Natural killer cell treated with Interleukin-12 subunit alpha and Interleukin-12 subunit beta and Interleukin-15 and Interleukin-18, amount 100 ng/mL, for 72 hours (primary cell): ENCODE measurements at regions not wholly inside any gene's neighbourhood (a gene's known extent, or its start where the extent isn't known, plus 50 kb on each side); places are given as distances from the start of the nearest gene placed in this dataset.

ENCODE experiments used
- ATAC-seq, 2 donors: fragments of 150-1000 bp; cut with Tn5 transposase in 1 of 2; sonication (Bioruptor Pico), chemical (Tn5 transposase) in 1 of 2; 2 replicates each; pipeline ENCODE4 v1.10.0; 2021
- DNase-seq: peaks from one replicate; pipeline ENCODE4 v3.0.0; 2022; ENCODE audit warnings: low spot score
- H3K27ac Mint-ChIP-seq, 2 donors: 1 replicate in 1 of 2; 2 replicates in 1 of 2; pipeline ENCODE4 v1.8.0; 2022; ENCODE audit warnings: mixed read lengths in 2 of 2, mild to moderate bottlenecking in 1 of 2, moderate library complexity in 1 of 2
- H3K27me3 Mint-ChIP-seq, 2 donors: 1 replicate in 1 of 2; 2 replicates in 1 of 2; pipeline ENCODE4 v1.8.0; 2022; ENCODE audit warnings: mixed read lengths in 2 of 2
- H3K36me3 Mint-ChIP-seq: one replicate; pipeline ENCODE4 v1.8.0; 2022; ENCODE audit warnings: mixed read lengths
- H3K4me1 Mint-ChIP-seq, 2 donors: 1 replicate in 1 of 2; 2 replicates in 1 of 2; pipeline ENCODE4 v1.8.0; 2022; ENCODE audit warnings: low read depth in 2 of 2, mixed read lengths in 2 of 2, mild to moderate bottlenecking in 1 of 2
- H3K4me3 Mint-ChIP-seq: one replicate; pipeline ENCODE4 v1.8.0; 2022; ENCODE audit warnings: mixed read lengths
- H3K9me3 Mint-ChIP-seq: 2 replicates; pipeline ENCODE4 v1.8.0; 2022; ENCODE audit warnings: mixed read lengths

DNA sequence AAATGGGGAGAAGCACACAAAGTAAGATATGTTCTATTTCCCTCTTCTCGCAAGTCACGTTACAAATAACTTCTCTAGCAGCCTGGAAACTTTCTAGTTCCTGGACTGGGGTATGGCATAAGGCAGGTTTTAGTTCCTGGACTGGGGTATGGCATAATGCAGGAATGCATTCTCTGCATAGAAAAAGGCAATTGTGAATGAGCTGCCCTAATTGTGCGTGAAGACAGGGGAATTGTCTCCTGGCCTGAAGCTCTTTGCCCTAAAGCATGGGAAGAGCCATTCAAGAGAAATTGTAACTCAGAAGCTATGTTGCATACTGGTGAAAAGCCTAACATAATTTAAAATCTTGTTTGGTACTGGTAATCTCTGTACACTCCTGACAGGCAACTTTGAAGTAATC is 54.3 kb upstream of the CBLB start:
- DNase-seq (no peak), ATAC-seq (no peak)
- Mint-ChIP-seq H3K36me3 (peaks cover 24% of the 10 kb centered on the region), H3K4me1 (peaks cover 10 to 20% of the 10 kb centered on the region in 2 donors), H3K27ac (no peak overlapping the region), H3K9me3 (peaks cover 13% of the 10 kb centered on the region), H3K4me3 (no peak overlapping the region), H3K27me3 (no peaks in the 10 kb centered on the region)

- ATAC-seq (no peak), DNase-seq (no peak)
- Mint-ChIP-seq H3K36me3 (no peaks in the 10 kb centered on the region), H3K4me1 (no peaks in the 10 kb centered on the region), H3K27ac (no peak overlapping the region), H3K4me3 (no peak overlapping the region), H3K27me3 (no peaks in the 10 kb centered on the region), H3K9me3 (no peaks in the 10 kb centered on the region)
Observed at GRCh38 chr3:105927741-105928140, 58.9 kb upstream of the CBLB start.

DNA sequence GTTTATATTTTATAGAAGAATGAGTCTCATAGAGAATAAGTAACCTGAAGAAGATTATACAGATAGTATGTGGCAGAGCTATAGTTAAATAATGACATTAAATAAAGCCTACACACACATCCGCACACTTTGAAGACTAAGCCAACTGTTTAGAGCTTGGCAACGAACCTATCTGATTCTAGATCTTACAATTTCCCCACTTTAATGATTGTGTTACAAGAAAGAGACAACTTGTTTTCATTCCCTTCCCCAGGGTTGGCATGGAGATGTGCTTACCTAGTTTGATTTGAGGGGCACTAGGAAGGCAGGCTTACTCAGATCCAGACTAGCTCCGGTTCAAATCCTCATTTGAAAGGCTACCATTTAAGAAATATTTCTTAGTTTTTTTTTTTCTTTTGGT is 61.9 kb upstream of the CBLB start:
- no peaks in the 10 kb centered on the region for H3K36me3 Mint-ChIP-seq
- no peak for ATAC-seq
- no peaks in the 10 kb centered on the region for H3K4me1 Mint-ChIP-seq
- H3K27ac Mint-ChIP-seq = no peak overlapping the region
- H3K27me3 Mint-ChIP-seq = no peaks in the 10 kb centered on the region
- H3K9me3 Mint-ChIP-seq = no peaks in the 10 kb centered on the region
- no peak for DNase-seq
- H3K4me3 Mint-ChIP-seq = no peak overlapping the region

DNA sequence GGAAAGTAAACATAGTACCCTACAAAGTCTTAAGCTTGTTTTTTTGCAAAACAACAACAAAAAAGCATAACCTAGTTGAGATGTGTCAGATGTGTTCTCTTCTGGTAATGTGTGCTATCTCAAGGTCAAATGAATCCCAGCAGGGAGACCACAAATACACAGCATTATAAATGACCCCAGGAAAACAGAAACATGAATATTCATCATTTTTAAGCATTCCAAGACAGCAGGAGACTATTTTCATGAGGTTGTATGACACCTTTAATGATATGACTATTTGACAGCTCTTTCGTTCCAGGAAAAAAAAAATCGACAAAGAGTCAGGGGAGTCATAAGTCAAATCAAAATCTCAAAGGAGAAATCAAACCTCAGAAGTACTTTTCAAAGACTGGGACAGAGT is 62.7 kb upstream of the CBLB start:
- Mint-ChIP-seq H3K4me3 (no peak overlapping the region), H3K27ac (peak overlapping the region in 1 of 2 donors; percentile 47), H3K36me3 (no peaks in the 10 kb centered on the region), H3K4me1 (no peaks in the 10 kb centered on the region), H3K9me3 (no peaks in the 10 kb centered on the region), H3K27me3 (no peaks in the 10 kb centered on the region)
- DNase-seq = no peak
- no peak for ATAC-seq

DNA sequence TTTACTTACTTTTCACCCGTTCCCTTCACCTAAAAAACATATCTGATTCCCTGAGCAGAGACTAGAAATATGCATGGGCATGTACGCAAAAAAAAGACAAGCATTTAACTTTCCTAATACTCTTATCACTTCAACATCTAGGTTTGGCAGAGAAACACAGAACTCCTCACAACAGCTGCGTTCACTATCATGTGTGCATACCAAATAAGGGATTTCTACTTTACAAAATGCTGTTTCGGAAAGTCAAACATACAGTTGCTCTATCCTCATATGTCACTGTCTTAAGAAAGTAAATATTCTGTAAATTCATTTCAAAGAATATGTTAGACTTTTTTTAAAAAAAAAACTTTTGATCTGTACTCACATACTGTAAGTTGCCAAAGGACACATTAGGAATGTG is 65.1 kb upstream of the CBLB start:
- Mint-ChIP-seq H3K4me3 (no peak overlapping the region), H3K36me3 (no peaks in the 10 kb centered on the region), H3K9me3 (no peaks in the 10 kb centered on the region), H3K27ac (no peak overlapping the region), H3K27me3 (no peaks in the 10 kb centered on the region), H3K4me1 (no peaks in the 10 kb centered on the region)
- ATAC-seq (no peak), DNase-seq (no peak)

GRCh38 chr3:105938101-105938500 is 69.3 kb upstream of the CBLB start:
- Mint-ChIP-seq H3K27me3 (no peaks in the 10 kb centered on the region), H3K4me1 (no peaks in the 10 kb centered on the region), H3K27ac (no peak overlapping the region), H3K4me3 (no peak overlapping the region), H3K36me3 (no peaks in the 10 kb centered on the region), H3K9me3 (no peaks in the 10 kb centered on the region)
- DNase-seq = no peak
- no peak for ATAC-seq

- ATAC-seq (no peak), DNase-seq (no peak)
- Mint-ChIP-seq H3K9me3 (no peaks in the 10 kb centered on the region), H3K36me3 (no peaks in the 10 kb centered on the region), H3K27ac (no peak overlapping the region), H3K27me3 (no peaks in the 10 kb centered on the region), H3K4me3 (no peak overlapping the region), H3K4me1 (no peaks in the 10 kb centered on the region)
Observed at GRCh38 chr3:105938806-105939205, 70.0 kb upstream of the CBLB start.

- Mint-ChIP-seq H3K36me3 (no peaks in the 10 kb centered on the region), H3K9me3 (no peaks in the 10 kb centered on the region), H3K4me3 (no peak overlapping the region), H3K27me3 (no peaks in the 10 kb centered on the region), H3K27ac (no peak overlapping the region), H3K4me1 (no peaks in the 10 kb centered on the region)
- DNase-seq = no peak
- ATAC-seq = no peak
Observed at GRCh38 chr3:105944276-105944675, 75.5 kb upstream of the CBLB start.

DNA sequence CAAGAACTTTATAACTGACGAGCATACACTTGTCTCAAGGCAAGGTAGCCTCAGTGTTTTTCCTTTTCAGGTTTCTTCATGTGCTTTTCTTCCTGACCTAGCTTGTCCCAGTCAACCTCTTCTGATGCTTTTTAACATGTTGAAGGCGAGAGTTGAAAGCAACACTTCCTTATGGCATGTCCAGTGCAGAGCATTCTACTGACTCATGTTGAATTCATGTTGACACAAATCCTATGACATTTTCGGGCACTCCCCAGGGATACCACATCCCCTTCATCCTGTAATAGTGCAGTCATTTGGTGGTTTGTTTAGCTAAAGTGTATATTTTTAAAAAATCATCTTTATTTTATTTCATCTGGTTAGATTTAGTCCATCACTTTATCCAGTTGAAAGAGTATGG is 75.9 kb upstream of the CBLB start:
- H3K9me3 Mint-ChIP-seq = no peaks in the 10 kb centered on the region
- no peaks in the 10 kb centered on the region for H3K36me3 Mint-ChIP-seq
- ATAC-seq (no peak), DNase-seq (no peak)
- H3K27me3 Mint-ChIP-seq = no peaks in the 10 kb centered on the region
- no peak overlapping the region for H3K4me3 Mint-ChIP-seq
- no peaks in the 10 kb centered on the region for H3K4me1 Mint-ChIP-seq
- no peak overlapping the region for H3K27ac Mint-ChIP-seq

GRCh38 chr3:105948101-105948500 is 79.3 kb upstream of the CBLB start:
- H3K9me3 Mint-ChIP-seq = no peaks in the 10 kb centered on the region
- H3K36me3 Mint-ChIP-seq = no peaks in the 10 kb centered on the region
- ATAC-seq = no peak
- no peaks in the 10 kb centered on the region for H3K27me3 Mint-ChIP-seq
- no peak overlapping the region for H3K4me3 Mint-ChIP-seq
- no peaks in the 10 kb centered on the region for H3K4me1 Mint-ChIP-seq
- no peak overlapping the region for H3K27ac Mint-ChIP-seq
- no peak for DNase-seq

GRCh38 chr3:105950881-105951600 is 82.2 kb upstream of the CBLB start:
- Mint-ChIP-seq H3K27ac (no peak overlapping the region), H3K4me1 (no peaks in the 10 kb centered on the region), H3K27me3 (no peaks in the 10 kb centered on the region), H3K36me3 (no peaks in the 10 kb centered on the region), H3K9me3 (no peaks in the 10 kb centered on the region), H3K4me3 (no peak overlapping the region)
- ATAC-seq (no peak), DNase-seq (no peak)

GRCh38 chr3:105953831-105954230 is 85.0 kb upstream of the CBLB start:
- no peak overlapping the region for H3K27ac Mint-ChIP-seq

DNA sequence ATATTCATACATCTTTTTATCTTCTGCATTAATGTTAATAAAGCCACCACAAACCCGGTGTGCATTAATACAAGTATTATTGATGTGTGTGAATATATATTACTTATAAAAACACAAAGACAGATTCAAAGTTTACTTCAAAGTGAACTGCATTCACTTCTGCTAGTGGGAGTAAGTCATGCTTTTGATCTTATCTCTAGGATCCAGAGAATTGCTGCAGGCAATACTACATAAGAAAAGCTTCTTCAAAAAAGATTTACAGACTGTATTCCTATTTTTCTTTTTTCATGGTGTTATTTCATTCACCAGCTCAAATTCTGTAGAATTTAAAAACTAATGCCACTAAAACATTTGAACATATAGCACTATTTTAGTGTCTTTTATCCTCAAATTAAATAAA is 87.5 kb upstream of the CBLB start:
- Mint-ChIP-seq H3K9me3 (no peaks in the 10 kb centered on the region), H3K36me3 (no peaks in the 10 kb centered on the region), H3K27ac (no peak overlapping the region), H3K4me1 (no peaks in the 10 kb centered on the region), H3K4me3 (no peak overlapping the region), H3K27me3 (no peaks in the 10 kb centered on the region)
- no peak for ATAC-seq
- DNase-seq = no peak

More at GRCh38 chr3:105953831-105954230, 85.0 kb upstream of the CBLB start:
- H3K4me3 Mint-ChIP-seq = no peak overlapping the region
- H3K4me1 Mint-ChIP-seq = no peaks in the 10 kb centered on the region
- DNase-seq (no peak), ATAC-seq (no peak)
- H3K36me3 Mint-ChIP-seq = no peaks in the 10 kb centered on the region
- no peaks in the 10 kb centered on the region for H3K9me3 Mint-ChIP-seq
- no peaks in the 10 kb centered on the region for H3K27me3 Mint-ChIP-seq

- Mint-ChIP-seq H3K27ac (no peak overlapping the region), H3K27me3 (no peaks in the 10 kb centered on the region), H3K36me3 (no peaks in the 10 kb centered on the region), H3K9me3 (no peaks in the 10 kb centered on the region), H3K4me1 (no peaks in the 10 kb centered on the region), H3K4me3 (no peak overlapping the region)
- DNase-seq (no peak), ATAC-seq (no peak)
Observed at GRCh38 chr3:105957722-105958121, 88.9 kb upstream of the CBLB start.
